ENCODE measurements at regions not wholly inside any gene's neighbourhood (a gene's known extent, or its start where the extent isn't known, plus 50 kb on each side); places are given as distances from the start of the nearest gene placed in this dataset.
"Not testable (repeated sequence)": the region's sequence is repeated elsewhere in the genome, so short reads cannot be mapped to it uniquely, and the experiment has no call there.

GRCh38 chr4:55028196-55028595 lies 97.2 kb downstream of the KDR start:
- DNase-seq = no peak

GRCh38 chr4:55027596-55027995 lies 97.8 kb downstream of the KDR start:
- no peak for DNase-seq

- DNase-seq = not testable (repeated sequence)
Measured at GRCh38 chr4:55025456-55025855, 99.9 kb downstream of the KDR start.

GRCh38 chr4:55023030-55023429 lies 102.4 kb downstream of the KDR start:
- DNase-seq = no peak

GRCh38 chr4:55021214-55021613 lies 104.2 kb downstream of the KDR start:
- no peak for DNase-seq

GRCh38 chr4:55020131-55020530 lies 105.3 kb downstream of the KDR start:
- no peak for DNase-seq

GRCh38 chr4:55018978-55019377 lies 106.4 kb downstream of the KDR start:
- DNase-seq = no peak

GRCh38 chr4:55018521-55018920 lies 106.9 kb downstream of the KDR start:
- DNase-seq = no peak

GRCh38 chr4:55017406-55017805 lies 108.0 kb downstream of the KDR start:
- no peak for DNase-seq

- no peak for DNase-seq
Measured at GRCh38 chr4:55016131-55016530, 109.3 kb downstream of the KDR start.

- DNase-seq = no peak
Measured at GRCh38 chr4:55014876-55015275, 110.5 kb downstream of the KDR start.

GRCh38 chr4:55013431-55013955 lies 111.9 kb downstream of the KDR start:
- DNase-seq = no peak

- no peak for DNase-seq
Measured at GRCh38 chr4:55012363-55013230, 112.8 kb downstream of the KDR start.

- no peak for DNase-seq
Measured at GRCh38 chr4:55011761-55012160, 113.6 kb downstream of the KDR start.

- no peak for DNase-seq
Measured at GRCh38 chr4:55010550-55010949, 114.8 kb downstream of the KDR start.

GRCh38 chr4:55008166-55009056 lies 117.0 kb downstream of the KDR start:
- DNase-seq = no peak

GRCh38 chr4:55005910-55006309 lies 119.5 kb downstream of the KDR start:
- DNase-seq = no peak

- DNase-seq = no peak
Measured at GRCh38 chr4:55004831-55005230, 120.6 kb downstream of the KDR start.

- no peak for DNase-seq
Measured at GRCh38 chr4:55002431-55002830, 123.0 kb downstream of the KDR start.

- no peak for DNase-seq
Measured at GRCh38 chr4:55001538-55001937, 123.9 kb downstream of the KDR start.

GRCh38 chr4:54999003-54999402 lies 126.4 kb downstream of the KDR start:
- DNase-seq = no peak

- DNase-seq = not testable (repeated sequence)
Measured at GRCh38 chr4:54993473-54994026, 131.8 kb downstream of the KDR start.

- DNase-seq = no peak
Measured at GRCh38 chr4:54992266-54992665, 133.1 kb downstream of the KDR start.

Measured in DMS79 (cell line).